ENCODE measurements at regions not wholly inside any gene's neighbourhood (a gene's known extent, or its start where the extent isn't known, plus 50 kb on each side); places are given as distances from the start of the nearest gene placed in this dataset.

GRCh38 chr9:2494562-2494961 is 127.0 kb upstream of the VLDLR start:
- TF ChIP-seq FOXP1 (CRISPR knock-in tag; IDR thresholded peaks at IDR 0.05) (no peak), ATF1 (CRISPR knock-in tag; IDR thresholded peaks at IDR 0.05) (no peak), ATF1 (tag; IDR thresholded peaks at IDR 0.05) (no peak), MAFK (IDR thresholded peaks at IDR 0.05; ENCODE audit: low read length) (no peak), POLR2A (conservative IDR thresholded peaks at IDR 0.05) (no peak), HDAC2 (IDR thresholded peaks at IDR 0.05) (no peak), SMC3 (conservative IDR thresholded peaks at IDR 0.05; ENCODE audit: insufficient read depth, low read depth, low read length) (no peak), RBM39 (optimal IDR thresholded peaks at IDR 0.05; ENCODE audit: low read depth, low read length) (no peak)
- TF ChIP-seq, protein P1, sequence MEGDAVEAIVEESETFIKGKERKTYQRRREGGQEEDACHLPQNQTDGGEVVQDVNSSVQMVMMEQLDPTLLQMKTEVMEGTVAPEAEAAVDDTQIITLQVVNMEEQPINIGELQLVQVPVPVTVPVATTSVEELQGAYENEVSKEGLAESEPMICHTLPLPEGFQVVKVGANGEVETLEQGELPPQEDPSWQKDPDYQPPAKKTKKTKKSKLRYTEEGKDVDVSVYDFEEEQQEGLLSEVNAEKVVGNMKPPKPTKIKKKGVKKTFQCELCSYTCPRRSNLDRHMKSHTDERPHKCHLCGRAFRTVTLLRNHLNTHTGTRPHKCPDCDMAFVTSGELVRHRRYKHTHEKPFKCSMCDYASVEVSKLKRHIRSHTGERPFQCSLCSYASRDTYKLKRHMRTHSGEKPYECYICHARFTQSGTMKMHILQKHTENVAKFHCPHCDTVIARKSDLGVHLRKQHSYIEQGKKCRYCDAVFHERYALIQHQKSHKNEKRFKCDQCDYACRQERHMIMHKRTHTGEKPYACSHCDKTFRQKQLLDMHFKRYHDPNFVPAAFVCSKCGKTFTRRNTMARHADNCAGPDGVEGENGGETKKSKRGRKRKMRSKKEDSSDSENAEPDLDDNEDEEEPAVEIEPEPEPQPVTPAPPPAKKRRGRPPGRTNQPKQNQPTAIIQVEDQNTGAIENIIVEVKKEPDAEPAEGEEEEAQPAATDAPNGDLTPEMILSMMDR (IDR thresholded peaks at IDR 0.05 in 2 of 3, conservative IDR thresholded peaks at IDR 0.05 in 1 of 3; ENCODE audit: insufficient read depth in 2 of 3, low read depth in 1 of 3, low read length in 3 of 3) = no peak
- TF ChIP-seq, protein P2, sequence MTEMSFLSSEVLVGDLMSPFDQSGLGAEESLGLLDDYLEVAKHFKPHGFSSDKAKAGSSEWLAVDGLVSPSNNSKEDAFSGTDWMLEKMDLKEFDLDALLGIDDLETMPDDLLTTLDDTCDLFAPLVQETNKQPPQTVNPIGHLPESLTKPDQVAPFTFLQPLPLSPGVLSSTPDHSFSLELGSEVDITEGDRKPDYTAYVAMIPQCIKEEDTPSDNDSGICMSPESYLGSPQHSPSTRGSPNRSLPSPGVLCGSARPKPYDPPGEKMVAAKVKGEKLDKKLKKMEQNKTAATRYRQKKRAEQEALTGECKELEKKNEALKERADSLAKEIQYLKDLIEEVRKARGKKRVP (CRISPR knock-in tag; IDR thresholded peaks at IDR 0.05) = no peak
